ENCODE measurements at regions not wholly inside any gene's neighbourhood (a gene's known extent, or its start where the extent isn't known, plus 50 kb on each side); places are given as distances from the start of the nearest gene placed in this dataset.

GRCh38 chr9:105143136-105143430 is 101.4 kb upstream of the SLC44A1 start:
- Mint-ChIP-seq H3K4me1 (ENCODE audit: unreplicated experiment) (peaks cover 31% of the 10 kb centered on the region), H3K9me3 (ENCODE audit: unreplicated experiment) (no peaks in the 10 kb centered on the region), H3K27me3 (ENCODE audit: unreplicated experiment) (peaks cover 2% of the 10 kb centered on the region), H3K4me3 (ENCODE audit: unreplicated experiment) (no peak overlapping the region), H3K27ac (ENCODE audit: unreplicated experiment) (no peak overlapping the region), H3K36me3 (ENCODE audit: unreplicated experiment) (no peaks in the 10 kb centered on the region)
- DNase-seq (ENCODE audit: extremely low spot score, unreplicated experiment), result no peak
- TF ChIP-seq, protein P1, sequence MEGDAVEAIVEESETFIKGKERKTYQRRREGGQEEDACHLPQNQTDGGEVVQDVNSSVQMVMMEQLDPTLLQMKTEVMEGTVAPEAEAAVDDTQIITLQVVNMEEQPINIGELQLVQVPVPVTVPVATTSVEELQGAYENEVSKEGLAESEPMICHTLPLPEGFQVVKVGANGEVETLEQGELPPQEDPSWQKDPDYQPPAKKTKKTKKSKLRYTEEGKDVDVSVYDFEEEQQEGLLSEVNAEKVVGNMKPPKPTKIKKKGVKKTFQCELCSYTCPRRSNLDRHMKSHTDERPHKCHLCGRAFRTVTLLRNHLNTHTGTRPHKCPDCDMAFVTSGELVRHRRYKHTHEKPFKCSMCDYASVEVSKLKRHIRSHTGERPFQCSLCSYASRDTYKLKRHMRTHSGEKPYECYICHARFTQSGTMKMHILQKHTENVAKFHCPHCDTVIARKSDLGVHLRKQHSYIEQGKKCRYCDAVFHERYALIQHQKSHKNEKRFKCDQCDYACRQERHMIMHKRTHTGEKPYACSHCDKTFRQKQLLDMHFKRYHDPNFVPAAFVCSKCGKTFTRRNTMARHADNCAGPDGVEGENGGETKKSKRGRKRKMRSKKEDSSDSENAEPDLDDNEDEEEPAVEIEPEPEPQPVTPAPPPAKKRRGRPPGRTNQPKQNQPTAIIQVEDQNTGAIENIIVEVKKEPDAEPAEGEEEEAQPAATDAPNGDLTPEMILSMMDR (IDR thresholded peaks at IDR 0.05), result no peak

DNA sequence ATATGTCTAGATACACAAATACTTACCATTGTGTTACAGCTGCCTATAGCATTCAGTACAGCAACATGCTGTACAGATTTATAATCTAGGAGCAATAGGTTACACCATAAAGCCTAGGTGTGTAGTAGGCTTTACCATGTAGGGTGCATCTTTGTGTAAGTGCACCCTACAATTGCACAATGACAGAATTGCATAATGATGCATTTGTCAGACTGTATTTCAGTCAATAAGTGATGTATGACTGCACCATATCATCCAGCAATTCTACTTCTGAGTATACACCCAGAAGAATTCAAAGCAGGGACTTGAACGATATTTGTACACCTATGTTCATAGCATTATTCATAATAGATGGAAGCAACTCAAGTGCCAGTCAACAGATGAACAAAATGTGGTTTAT is 100.4 kb upstream of the SLC44A1 start:
- no peaks in the 10 kb centered on the region for H3K9me3 Mint-ChIP-seq (ENCODE audit: unreplicated experiment)
- no peaks in the 10 kb centered on the region for H3K36me3 Mint-ChIP-seq (ENCODE audit: unreplicated experiment)
- no peak overlapping the region for H3K27ac Mint-ChIP-seq (ENCODE audit: unreplicated experiment)
- H3K4me1 Mint-ChIP-seq (ENCODE audit: unreplicated experiment), result peaks cover 24% of the 10 kb centered on the region
- TF ChIP-seq, protein P1 (IDR thresholded peaks at IDR 0.05), result no peak
- no peak overlapping the region for H3K4me3 Mint-ChIP-seq (ENCODE audit: unreplicated experiment)
- DNase-seq (ENCODE audit: extremely low spot score, unreplicated experiment), result no peak
- peaks cover 2% of the 10 kb centered on the region for H3K27me3 Mint-ChIP-seq (ENCODE audit: unreplicated experiment)

DNA sequence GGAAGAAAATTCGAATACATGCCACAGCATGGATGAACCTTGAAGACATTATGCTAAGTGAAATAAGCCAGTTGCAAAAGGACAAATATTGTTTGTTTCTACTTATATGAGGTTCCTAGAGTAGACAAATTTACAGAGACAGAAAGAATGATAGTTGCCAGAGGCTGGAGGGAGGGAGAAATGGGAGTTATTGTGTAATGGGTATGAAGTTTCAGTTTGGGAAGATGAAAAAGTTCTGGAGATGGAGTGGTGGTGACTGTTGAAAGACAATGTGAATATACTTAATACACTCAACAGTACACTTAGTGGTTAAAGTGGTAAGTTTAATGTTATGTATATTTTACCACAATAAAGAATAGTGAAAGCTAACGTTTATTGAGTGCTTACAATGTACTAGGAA is 99.6 kb upstream of the SLC44A1 start:
- no peak overlapping the region for H3K4me3 Mint-ChIP-seq (ENCODE audit: unreplicated experiment)
- no peaks in the 10 kb centered on the region for H3K9me3 Mint-ChIP-seq (ENCODE audit: unreplicated experiment)
- no peak for DNase-seq (ENCODE audit: extremely low spot score, unreplicated experiment)
- no peak overlapping the region for H3K27ac Mint-ChIP-seq (ENCODE audit: unreplicated experiment)
- TF ChIP-seq, protein P1 (IDR thresholded peaks at IDR 0.05), result no peak
- H3K4me1 Mint-ChIP-seq (ENCODE audit: unreplicated experiment), result peaks cover 18% of the 10 kb centered on the region
- no peaks in the 10 kb centered on the region for H3K36me3 Mint-ChIP-seq (ENCODE audit: unreplicated experiment)
- H3K27me3 Mint-ChIP-seq (ENCODE audit: unreplicated experiment), result peaks cover 2% of the 10 kb centered on the region

GRCh38 chr9:105146677-105147076 is 97.8 kb upstream of the SLC44A1 start:
- Mint-ChIP-seq H3K9me3 (ENCODE audit: unreplicated experiment) (no peaks in the 10 kb centered on the region), H3K27ac (ENCODE audit: unreplicated experiment) (no peak overlapping the region), H3K4me1 (ENCODE audit: unreplicated experiment) (peaks cover 13% of the 10 kb centered on the region), H3K27me3 (ENCODE audit: unreplicated experiment) (peaks cover 2% of the 10 kb centered on the region), H3K36me3 (ENCODE audit: unreplicated experiment) (no peaks in the 10 kb centered on the region), H3K4me3 (ENCODE audit: unreplicated experiment) (no peak overlapping the region)
- TF ChIP-seq, protein P1 (IDR thresholded peaks at IDR 0.05), result no peak
- DNase-seq (ENCODE audit: extremely low spot score, unreplicated experiment), result no peak

DNA sequence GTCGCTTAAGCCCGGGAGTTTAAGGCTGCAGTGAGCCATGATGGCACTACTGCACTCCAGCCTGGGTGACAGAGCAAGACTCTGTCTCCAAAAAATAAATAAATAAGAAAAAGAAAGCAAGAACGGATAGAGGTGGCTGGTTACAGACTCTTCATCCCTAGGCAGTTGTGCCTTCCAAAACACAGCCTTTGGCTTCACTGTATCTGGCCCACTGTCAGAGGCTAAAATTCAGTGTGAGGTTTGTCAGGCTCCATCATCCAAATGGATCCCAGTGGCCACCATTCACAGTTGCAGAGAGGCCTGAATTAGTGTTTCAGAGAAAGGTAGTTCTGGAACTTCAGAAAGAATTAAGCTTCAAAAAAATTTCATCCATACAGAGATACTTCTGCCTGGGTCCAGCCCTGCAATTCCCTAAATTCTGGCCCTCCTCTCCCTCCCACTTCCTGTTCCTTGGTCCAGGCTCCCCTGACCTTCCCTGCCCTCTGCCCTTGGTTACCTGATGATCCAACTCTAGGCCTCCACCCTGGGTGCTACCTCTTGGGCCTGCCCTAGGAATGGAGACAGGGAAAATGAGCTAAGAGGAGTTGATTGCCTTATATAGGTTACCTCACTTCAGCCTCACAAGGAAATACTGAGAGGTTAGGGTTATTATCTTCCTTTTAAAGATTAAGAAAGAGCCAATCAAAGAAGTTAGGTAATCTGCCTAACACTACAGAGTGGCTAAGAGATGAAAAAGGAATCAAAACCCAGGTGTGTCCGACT is 97.2 kb upstream of the SLC44A1 start:
- no peak overlapping the region for H3K27ac Mint-ChIP-seq (ENCODE audit: unreplicated experiment)
- TF ChIP-seq, protein P1 (IDR thresholded peaks at IDR 0.05), result no peak
- no peaks in the 10 kb centered on the region for H3K36me3 Mint-ChIP-seq (ENCODE audit: unreplicated experiment)
- H3K4me3 Mint-ChIP-seq (ENCODE audit: unreplicated experiment), result no peak overlapping the region
- peaks cover 2% of the 10 kb centered on the region for H3K27me3 Mint-ChIP-seq (ENCODE audit: unreplicated experiment)
- DNase-seq (ENCODE audit: extremely low spot score, unreplicated experiment), result no peak
- H3K4me1 Mint-ChIP-seq (ENCODE audit: unreplicated experiment), result peaks cover 13% of the 10 kb centered on the region
- H3K9me3 Mint-ChIP-seq (ENCODE audit: unreplicated experiment), result no peaks in the 10 kb centered on the region
